ENCODE measurements at regions not wholly inside any gene's neighbourhood (a gene's known extent, or its start where the extent isn't known, plus 50 kb on each side); places are given as distances from the start of the nearest gene placed in this dataset.

- Histone ChIP-seq H3K4me3 (ENCODE audit: low read depth in 1 of 3, low read length in 3 of 3) (no peak overlapping the region), H3K9ac (ENCODE audit: low read depth in 1 of 2, low read length in 2 of 2) (no peak overlapping the region), H3K36me3 (ENCODE audit: control insufficient read depth in 4 of 4, insufficient read depth in 3 of 4, low read depth in 1 of 4, low read length in 3 of 4) (no peaks in the 10 kb centered on the region), H3K4me1 (ENCODE audit: control insufficient read depth in 4 of 4, insufficient read depth in 4 of 4, low read length in 3 of 4) (no peaks in the 10 kb centered on the region), H3K27me3 (ENCODE audit: control insufficient read depth in 4 of 4, insufficient read depth in 4 of 4, low read length in 3 of 4) (peaks cover 0 to 5% (median 0%) of the 10 kb centered on the region in 4 donors), H3K9me3 (ENCODE audit: control insufficient read depth in 4 of 4, low read length in 3 of 4) (peaks cover 2 to 7% (median 4%) of the 10 kb centered on the region in 4 donors), H3K27ac (ENCODE audit: low read depth in 1 of 2, low read length in 2 of 2) (no peak overlapping the region)
- TF ChIP-seq, protein P1, sequence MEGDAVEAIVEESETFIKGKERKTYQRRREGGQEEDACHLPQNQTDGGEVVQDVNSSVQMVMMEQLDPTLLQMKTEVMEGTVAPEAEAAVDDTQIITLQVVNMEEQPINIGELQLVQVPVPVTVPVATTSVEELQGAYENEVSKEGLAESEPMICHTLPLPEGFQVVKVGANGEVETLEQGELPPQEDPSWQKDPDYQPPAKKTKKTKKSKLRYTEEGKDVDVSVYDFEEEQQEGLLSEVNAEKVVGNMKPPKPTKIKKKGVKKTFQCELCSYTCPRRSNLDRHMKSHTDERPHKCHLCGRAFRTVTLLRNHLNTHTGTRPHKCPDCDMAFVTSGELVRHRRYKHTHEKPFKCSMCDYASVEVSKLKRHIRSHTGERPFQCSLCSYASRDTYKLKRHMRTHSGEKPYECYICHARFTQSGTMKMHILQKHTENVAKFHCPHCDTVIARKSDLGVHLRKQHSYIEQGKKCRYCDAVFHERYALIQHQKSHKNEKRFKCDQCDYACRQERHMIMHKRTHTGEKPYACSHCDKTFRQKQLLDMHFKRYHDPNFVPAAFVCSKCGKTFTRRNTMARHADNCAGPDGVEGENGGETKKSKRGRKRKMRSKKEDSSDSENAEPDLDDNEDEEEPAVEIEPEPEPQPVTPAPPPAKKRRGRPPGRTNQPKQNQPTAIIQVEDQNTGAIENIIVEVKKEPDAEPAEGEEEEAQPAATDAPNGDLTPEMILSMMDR (IDR thresholded peaks at IDR 0.05; ENCODE audit: low read depth, low read length, missing input control) = no peak
- TF ChIP-seq MAX (IDR thresholded peaks at IDR 0.05) = no peak
- WGBS = 72% methylated on average over 2 of the region's 2 CpGs
- no peak for DNase-seq (ENCODE audit: low spot score)
Measured at GRCh38 chr3:26350853-26351252, 271.7 kb upstream of the LRRC3B start.

DNA sequence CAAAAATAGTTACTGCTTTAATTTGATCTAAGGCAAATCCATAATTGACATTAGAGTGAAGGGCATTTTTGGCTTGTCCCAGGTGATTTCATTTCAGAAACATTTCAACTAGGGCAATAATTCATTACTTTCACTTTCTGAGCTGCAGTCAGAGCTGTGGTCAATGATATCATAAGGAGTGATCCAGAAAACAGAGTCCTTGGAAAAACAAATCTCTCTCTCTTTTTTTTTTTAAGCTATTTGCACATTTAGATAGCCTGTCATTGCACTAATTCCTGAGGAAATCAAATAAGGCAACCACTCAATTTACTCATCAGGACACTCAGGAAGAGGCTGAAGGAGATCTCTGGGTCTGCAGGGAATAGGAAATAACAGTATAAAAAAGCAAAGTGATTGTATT lies 269.5 kb upstream of the LRRC3B start:
- H3K36me3 ChIP-seq (ENCODE audit: control insufficient read depth in 4 of 4, insufficient read depth in 3 of 4, low read depth in 1 of 4, low read length in 3 of 4) = no peaks in the 10 kb centered on the region
- DNase-seq (ENCODE audit: low spot score) = no peak
- H3K4me1 ChIP-seq (ENCODE audit: control insufficient read depth in 4 of 4, insufficient read depth in 4 of 4, low read length in 3 of 4) = no peaks in the 10 kb centered on the region
- H3K9ac ChIP-seq (ENCODE audit: low read depth in 1 of 2, low read length in 2 of 2) = no peak overlapping the region
- H3K27me3 ChIP-seq (ENCODE audit: control insufficient read depth in 4 of 4, insufficient read depth in 4 of 4, low read length in 3 of 4) = no peaks in the 10 kb centered on the region
- no peak overlapping the region for H3K4me3 ChIP-seq (ENCODE audit: low read depth in 1 of 3, low read length in 3 of 3)
- H3K27ac ChIP-seq (ENCODE audit: low read depth in 1 of 2, low read length in 2 of 2) = no peak overlapping the region
- TF ChIP-seq FOXA2 (IDR thresholded peaks at IDR 0.05) = no peak
- no peak for TF ChIP-seq HNF4A (conservative IDR thresholded peaks at IDR 0.05)
- TF ChIP-seq FOXA1 (IDR thresholded peaks at IDR 0.05) = no peak
- TF ChIP-seq, protein P2, sequence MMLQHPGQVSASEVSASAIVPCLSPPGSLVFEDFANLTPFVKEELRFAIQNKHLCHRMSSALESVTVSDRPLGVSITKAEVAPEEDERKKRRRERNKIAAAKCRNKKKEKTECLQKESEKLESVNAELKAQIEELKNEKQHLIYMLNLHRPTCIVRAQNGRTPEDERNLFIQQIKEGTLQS (IDR thresholded peaks at IDR 0.05) = no peak
- TF ChIP-seq YY1 (IDR thresholded peaks at IDR 0.05) = no peak
- TF ChIP-seq RXRA (IDR thresholded peaks at IDR 0.05) = no peak
- no peak for TF ChIP-seq TAF1 (conservative IDR thresholded peaks at IDR 0.05)
- TF ChIP-seq GABPA (IDR thresholded peaks at IDR 0.05 in 1 of 2, conservative IDR thresholded peaks at IDR 0.05 in 1 of 2) = no peak
- TF ChIP-seq SP1 (IDR thresholded peaks at IDR 0.05) = no peak
- TF ChIP-seq, protein P3, sequence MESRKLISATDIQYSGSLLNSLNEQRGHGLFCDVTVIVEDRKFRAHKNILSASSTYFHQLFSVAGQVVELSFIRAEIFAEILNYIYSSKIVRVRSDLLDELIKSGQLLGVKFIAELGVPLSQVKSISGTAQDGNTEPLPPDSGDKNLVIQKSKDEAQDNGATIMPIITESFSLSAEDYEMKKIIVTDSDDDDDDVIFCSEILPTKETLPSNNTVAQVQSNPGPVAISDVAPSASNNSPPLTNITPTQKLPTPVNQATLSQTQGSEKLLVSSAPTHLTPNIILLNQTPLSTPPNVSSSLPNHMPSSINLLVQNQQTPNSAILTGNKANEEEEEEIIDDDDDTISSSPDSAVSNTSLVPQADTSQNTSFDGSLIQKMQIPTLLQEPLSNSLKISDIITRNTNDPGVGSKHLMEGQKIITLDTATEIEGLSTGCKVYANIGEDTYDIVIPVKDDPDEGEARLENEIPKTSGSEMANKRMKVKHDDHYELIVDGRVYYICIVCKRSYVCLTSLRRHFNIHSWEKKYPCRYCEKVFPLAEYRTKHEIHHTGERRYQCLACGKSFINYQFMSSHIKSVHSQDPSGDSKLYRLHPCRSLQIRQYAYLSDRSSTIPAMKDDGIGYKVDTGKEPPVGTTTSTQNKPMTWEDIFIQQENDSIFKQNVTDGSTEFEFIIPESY (IDR thresholded peaks at IDR 0.05) = no peak
- no peak for TF ChIP-seq JUND (IDR thresholded peaks at IDR 0.05)
- TF ChIP-seq EGR1 (IDR thresholded peaks at IDR 0.05; ENCODE audit: low read depth in 2 of 2) = no peak
- no peak for TF ChIP-seq RAD21 (IDR thresholded peaks at IDR 0.05)
- no peak for TF ChIP-seq NR2F2 (IDR thresholded peaks at IDR 0.05)
- TF ChIP-seq, protein P4, sequence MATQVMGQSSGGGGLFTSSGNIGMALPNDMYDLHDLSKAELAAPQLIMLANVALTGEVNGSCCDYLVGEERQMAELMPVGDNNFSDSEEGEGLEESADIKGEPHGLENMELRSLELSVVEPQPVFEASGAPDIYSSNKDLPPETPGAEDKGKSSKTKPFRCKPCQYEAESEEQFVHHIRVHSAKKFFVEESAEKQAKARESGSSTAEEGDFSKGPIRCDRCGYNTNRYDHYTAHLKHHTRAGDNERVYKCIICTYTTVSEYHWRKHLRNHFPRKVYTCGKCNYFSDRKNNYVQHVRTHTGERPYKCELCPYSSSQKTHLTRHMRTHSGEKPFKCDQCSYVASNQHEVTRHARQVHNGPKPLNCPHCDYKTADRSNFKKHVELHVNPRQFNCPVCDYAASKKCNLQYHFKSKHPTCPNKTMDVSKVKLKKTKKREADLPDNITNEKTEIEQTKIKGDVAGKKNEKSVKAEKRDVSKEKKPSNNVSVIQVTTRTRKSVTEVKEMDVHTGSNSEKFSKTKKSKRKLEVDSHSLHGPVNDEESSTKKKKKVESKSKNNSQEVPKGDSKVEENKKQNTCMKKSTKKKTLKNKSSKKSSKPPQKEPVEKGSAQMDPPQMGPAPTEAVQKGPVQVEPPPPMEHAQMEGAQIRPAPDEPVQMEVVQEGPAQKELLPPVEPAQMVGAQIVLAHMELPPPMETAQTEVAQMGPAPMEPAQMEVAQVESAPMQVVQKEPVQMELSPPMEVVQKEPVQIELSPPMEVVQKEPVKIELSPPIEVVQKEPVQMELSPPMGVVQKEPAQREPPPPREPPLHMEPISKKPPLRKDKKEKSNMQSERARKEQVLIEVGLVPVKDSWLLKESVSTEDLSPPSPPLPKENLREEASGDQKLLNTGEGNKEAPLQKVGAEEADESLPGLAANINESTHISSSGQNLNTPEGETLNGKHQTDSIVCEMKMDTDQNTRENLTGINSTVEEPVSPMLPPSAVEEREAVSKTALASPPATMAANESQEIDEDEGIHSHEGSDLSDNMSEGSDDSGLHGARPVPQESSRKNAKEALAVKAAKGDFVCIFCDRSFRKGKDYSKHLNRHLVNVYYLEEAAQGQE (IDR thresholded peaks at IDR 0.05) = no peak
- TF ChIP-seq, protein P1 (IDR thresholded peaks at IDR 0.05; ENCODE audit: low read depth, low read length, missing input control) = no peak
- TF ChIP-seq HNF4G (IDR thresholded peaks at IDR 0.05) = no peak
- no peak for TF ChIP-seq MAX (IDR thresholded peaks at IDR 0.05)
- H3K9me3 ChIP-seq (ENCODE audit: control insufficient read depth in 4 of 4, low read length in 3 of 4) = peaks cover 0 to 4% (median 2%) of the 10 kb centered on the region in 4 donors

Data from liver (tissue), 8 donors.